ENCODE measurements at regions not wholly inside any gene's neighbourhood (a gene's known extent, or its start where the extent isn't known, plus 50 kb on each side); places are given as distances from the start of the nearest gene placed in this dataset.

DNA sequence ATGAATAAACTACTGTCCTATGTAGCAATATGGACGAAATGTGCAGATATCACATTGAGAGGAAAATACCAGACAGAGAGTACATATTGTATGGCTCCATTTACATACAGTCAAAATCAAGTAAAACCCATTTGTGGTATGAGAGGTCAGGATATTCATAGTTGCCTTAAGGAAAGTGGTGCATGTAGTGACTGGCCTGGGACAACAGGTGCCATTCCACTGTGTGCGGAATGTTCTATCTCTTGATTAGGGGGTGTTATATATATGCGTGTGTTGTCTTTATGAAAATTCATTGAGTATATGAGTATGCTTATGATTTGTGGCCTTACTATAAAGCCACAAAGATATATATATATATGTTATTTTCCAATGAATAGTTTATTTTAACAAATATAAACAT is 964.0 kb downstream of the SORCS3 start:
- intact Hi-C loops (cut with micrococcal nuclease; ENCODE audit: unreplicated experiment) (no loop called here), in situ Hi-C loops (cut with HindIII; ENCODE audit: low pct_unique_long_range_greater_than_20kb, low sequenced_read_pairs) (no loop called here)
- no peak overlapping the region for H3K4me3 ChIP-seq (ENCODE audit: low read depth in 2 of 2, low read length in 2 of 2)
- no TSS peak for BruUV-seq (replicated peaks)
- H3K9me3 ChIP-seq (ENCODE audit: control insufficient read depth, insufficient read depth, low read depth, low read length) = no peaks in the 10 kb centered on the region
- DNase-seq (ENCODE audit: low read depth, low spot score) (no peak), ATAC-seq (no peak)
- H3K27ac ChIP-seq (ENCODE audit: low read length) = no peak overlapping the region
- no peaks in the 10 kb centered on the region for H3K4me1 ChIP-seq (ENCODE audit: control insufficient read depth, insufficient read depth, low read length)
- ChIA-PET CTCF (no interaction called here), POLR2A (no interaction called here)
- TF ChIP-seq TCF7L2 (IDR thresholded peaks at IDR 0.05; ENCODE audit: low read depth, low read length) (no peak), POLR2AphosphoS5 (IDR thresholded peaks at IDR 0.05; ENCODE audit: low read depth, low read length) (no peak), SIN3A (IDR thresholded peaks at IDR 0.05; ENCODE audit: borderline replicate concordance, insufficient read depth, low read depth, low read length) (no peak)
- TF ChIP-seq, protein P1, sequence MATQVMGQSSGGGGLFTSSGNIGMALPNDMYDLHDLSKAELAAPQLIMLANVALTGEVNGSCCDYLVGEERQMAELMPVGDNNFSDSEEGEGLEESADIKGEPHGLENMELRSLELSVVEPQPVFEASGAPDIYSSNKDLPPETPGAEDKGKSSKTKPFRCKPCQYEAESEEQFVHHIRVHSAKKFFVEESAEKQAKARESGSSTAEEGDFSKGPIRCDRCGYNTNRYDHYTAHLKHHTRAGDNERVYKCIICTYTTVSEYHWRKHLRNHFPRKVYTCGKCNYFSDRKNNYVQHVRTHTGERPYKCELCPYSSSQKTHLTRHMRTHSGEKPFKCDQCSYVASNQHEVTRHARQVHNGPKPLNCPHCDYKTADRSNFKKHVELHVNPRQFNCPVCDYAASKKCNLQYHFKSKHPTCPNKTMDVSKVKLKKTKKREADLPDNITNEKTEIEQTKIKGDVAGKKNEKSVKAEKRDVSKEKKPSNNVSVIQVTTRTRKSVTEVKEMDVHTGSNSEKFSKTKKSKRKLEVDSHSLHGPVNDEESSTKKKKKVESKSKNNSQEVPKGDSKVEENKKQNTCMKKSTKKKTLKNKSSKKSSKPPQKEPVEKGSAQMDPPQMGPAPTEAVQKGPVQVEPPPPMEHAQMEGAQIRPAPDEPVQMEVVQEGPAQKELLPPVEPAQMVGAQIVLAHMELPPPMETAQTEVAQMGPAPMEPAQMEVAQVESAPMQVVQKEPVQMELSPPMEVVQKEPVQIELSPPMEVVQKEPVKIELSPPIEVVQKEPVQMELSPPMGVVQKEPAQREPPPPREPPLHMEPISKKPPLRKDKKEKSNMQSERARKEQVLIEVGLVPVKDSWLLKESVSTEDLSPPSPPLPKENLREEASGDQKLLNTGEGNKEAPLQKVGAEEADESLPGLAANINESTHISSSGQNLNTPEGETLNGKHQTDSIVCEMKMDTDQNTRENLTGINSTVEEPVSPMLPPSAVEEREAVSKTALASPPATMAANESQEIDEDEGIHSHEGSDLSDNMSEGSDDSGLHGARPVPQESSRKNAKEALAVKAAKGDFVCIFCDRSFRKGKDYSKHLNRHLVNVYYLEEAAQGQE (IDR thresholded peaks at IDR 0.05; ENCODE audit: insufficient read depth in 1 of 2, low read depth in 2 of 2, low read length in 1 of 2) = no peak
- TF ChIP-seq, protein P2, sequence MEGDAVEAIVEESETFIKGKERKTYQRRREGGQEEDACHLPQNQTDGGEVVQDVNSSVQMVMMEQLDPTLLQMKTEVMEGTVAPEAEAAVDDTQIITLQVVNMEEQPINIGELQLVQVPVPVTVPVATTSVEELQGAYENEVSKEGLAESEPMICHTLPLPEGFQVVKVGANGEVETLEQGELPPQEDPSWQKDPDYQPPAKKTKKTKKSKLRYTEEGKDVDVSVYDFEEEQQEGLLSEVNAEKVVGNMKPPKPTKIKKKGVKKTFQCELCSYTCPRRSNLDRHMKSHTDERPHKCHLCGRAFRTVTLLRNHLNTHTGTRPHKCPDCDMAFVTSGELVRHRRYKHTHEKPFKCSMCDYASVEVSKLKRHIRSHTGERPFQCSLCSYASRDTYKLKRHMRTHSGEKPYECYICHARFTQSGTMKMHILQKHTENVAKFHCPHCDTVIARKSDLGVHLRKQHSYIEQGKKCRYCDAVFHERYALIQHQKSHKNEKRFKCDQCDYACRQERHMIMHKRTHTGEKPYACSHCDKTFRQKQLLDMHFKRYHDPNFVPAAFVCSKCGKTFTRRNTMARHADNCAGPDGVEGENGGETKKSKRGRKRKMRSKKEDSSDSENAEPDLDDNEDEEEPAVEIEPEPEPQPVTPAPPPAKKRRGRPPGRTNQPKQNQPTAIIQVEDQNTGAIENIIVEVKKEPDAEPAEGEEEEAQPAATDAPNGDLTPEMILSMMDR (IDR thresholded peaks at IDR 0.05) = no peak
- no peaks in the 10 kb centered on the region for H3K36me3 ChIP-seq (ENCODE audit: control insufficient read depth, insufficient read depth, low read length)
- no peaks in the 10 kb centered on the region for H3K27me3 ChIP-seq (ENCODE audit: control insufficient read depth, insufficient read depth, low read length)

DNA sequence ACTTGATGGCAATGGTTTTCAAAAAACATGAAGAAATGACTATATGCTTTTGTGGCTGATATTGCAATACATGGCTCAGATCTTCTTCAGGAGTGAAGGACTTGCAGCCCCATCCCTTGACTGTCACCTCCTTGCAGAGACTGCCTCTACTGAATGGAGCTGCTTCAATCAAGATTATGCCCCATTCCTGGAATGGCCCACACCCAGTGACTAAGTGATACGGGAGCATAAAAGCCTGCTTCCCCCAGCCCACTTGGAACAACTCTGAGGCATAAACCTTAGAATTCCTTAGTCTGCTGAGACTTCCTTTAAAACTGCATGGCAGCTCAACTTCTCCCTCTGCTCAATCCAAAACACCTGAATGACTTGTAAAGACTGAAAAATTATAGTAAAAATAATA is 957.1 kb downstream of the SORCS3 start:
- intact Hi-C loops (cut with micrococcal nuclease; ENCODE audit: unreplicated experiment) (no loop called here), in situ Hi-C loops (cut with HindIII; ENCODE audit: low pct_unique_long_range_greater_than_20kb, low sequenced_read_pairs) (no loop called here)
- CTCF ChIA-PET = no interaction called here
- no peaks in the 10 kb centered on the region for H3K4me1 ChIP-seq (ENCODE audit: control insufficient read depth, insufficient read depth, low read length)
- no peaks in the 10 kb centered on the region for H3K27me3 ChIP-seq (ENCODE audit: control insufficient read depth, insufficient read depth, low read length)
- TF ChIP-seq, protein P1 (IDR thresholded peaks at IDR 0.05; ENCODE audit: insufficient read depth in 1 of 2, low read depth in 2 of 2, low read length in 1 of 2) = no peak
- TF ChIP-seq TCF7L2 (IDR thresholded peaks at IDR 0.05; ENCODE audit: low read depth, low read length) (no peak), POLR2AphosphoS5 (IDR thresholded peaks at IDR 0.05; ENCODE audit: low read depth, low read length) (no peak), SIN3A (IDR thresholded peaks at IDR 0.05; ENCODE audit: borderline replicate concordance, insufficient read depth, low read depth, low read length) (no peak)
- TF ChIP-seq, protein P2 (IDR thresholded peaks at IDR 0.05) = no peak
- no peak overlapping the region for H3K27ac ChIP-seq (ENCODE audit: low read length)
- POLR2A ChIA-PET = no interaction called here
- H3K36me3 ChIP-seq (ENCODE audit: control insufficient read depth, insufficient read depth, low read length) = no peaks in the 10 kb centered on the region
- BruUV-seq (replicated peaks) = no TSS peak
- H3K4me3 ChIP-seq (ENCODE audit: low read depth in 2 of 2, low read length in 2 of 2) = no peak overlapping the region
- H3K9me3 ChIP-seq (ENCODE audit: control insufficient read depth, insufficient read depth, low read depth, low read length) = no peaks in the 10 kb centered on the region
- no peak for ATAC-seq
- DNase-seq (ENCODE audit: low read depth, low spot score) = no peak

All from Panc1 (cell line).